HG02970 (cell line): ENCODE measurements at regions not wholly inside any gene's neighbourhood (a gene's known extent, or its start where the extent isn't known, plus 50 kb on each side); places are given as distances from the start of the nearest gene placed in this dataset.

ENCODE experiments used
- ATAC-seq: cut with Tn5 transposase; IDR thresholded peaks from one replicate; pipeline ENCODE4 v1.9.1; 2021; ENCODE audit warnings: mild to moderate bottlenecking, moderate library complexity, moderate number of reproducible peaks; ENCODE audit not compliant: unreplicated experiment, low FRiP score

GRCh38 chr6:105992315-105992961 lies 93.7 kb upstream of the PRDM1 start:
- ATAC-seq: peak; percentile 83

- ATAC-seq: peak; percentile 25
Measured at GRCh38 chr6:105991561-105992314, 94.4 kb upstream of the PRDM1 start.

GRCh38 chr6:105990151-105990550 lies 96.0 kb upstream of the PRDM1 start:
- ATAC-seq: no peak

DNA sequence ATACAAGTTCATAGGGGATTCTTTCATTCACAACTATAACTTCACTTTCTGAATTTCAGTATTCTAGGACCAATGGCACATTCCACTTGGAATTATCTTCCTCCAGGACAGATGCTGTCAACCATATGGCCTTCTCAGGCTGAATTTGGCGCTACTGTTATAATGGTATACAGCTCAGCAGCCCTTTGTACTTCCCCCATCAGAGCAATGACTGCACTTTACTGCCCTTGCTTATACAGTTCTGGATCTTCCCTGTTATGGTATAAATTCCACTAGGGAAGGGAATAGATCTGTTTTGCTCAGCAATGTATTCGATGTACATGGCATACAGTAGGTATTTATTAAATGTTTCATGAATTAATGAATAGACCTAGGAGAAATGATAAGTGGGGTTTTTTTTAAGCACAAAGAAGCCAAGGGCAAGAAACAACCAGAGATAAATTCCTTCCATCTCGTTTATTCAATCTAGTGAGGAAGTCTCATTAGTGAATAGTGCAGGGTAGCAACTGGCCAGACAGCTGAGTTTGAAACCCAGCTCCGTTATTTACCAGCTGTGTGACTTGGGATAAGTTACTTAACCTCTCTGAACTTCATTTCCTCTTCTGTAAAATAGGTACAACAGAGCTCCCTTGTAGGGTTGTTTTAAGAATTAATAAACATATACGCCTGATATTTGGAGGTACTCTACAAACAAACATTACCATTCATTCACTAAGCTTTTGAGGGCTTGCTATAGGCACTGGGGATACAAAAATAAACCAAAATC lies 97.1 kb upstream of the PRDM1 start:
- no peak for ATAC-seq

- no peak for ATAC-seq
Measured at GRCh38 chr6:105988321-105988720, 97.8 kb upstream of the PRDM1 start.

GRCh38 chr6:105987516-105987915 lies 98.6 kb upstream of the PRDM1 start:
- ATAC-seq: no peak

- ATAC-seq: no peak
Measured at GRCh38 chr6:105986998-105987397, 99.1 kb upstream of the PRDM1 start.

GRCh38 chr6:105985816-105986632 lies 100.1 kb upstream of the PRDM1 start:
- no peak for ATAC-seq

DNA sequence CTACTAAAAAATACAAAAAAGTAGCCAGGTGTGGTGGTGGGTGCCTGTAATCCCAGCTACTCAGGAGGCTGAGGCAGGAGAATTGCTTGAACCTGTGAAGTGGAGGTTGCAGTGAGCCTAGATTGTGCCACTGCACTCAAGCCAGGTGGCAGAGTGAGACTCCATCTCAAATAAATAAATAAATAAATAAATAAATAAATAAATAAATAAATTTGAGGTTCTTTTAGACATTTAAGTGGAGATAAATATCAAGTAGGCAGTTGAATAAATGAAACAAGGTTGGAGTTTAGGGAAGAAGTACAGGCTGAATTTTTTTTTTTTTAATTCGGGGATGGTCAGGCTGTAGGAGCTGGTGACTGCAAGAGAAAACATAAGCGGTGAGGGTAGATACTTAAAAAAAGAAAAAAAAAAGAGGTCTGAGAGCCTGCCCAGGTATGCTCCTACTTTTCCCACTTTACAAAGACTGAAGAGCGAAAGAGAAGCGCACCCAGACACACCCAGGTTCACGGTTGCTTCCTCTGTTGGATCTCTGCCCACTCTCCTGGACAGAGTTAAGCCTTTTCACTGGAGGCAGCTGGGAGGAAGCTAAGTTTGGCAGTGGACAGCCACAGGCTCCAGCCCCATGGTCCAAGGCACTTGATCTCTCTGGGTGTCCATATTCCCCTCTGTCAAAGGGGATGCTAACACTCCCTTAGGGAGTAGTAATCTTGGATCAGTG lies 100.9 kb upstream of the PRDM1 start:
- no peak for ATAC-seq

DNA sequence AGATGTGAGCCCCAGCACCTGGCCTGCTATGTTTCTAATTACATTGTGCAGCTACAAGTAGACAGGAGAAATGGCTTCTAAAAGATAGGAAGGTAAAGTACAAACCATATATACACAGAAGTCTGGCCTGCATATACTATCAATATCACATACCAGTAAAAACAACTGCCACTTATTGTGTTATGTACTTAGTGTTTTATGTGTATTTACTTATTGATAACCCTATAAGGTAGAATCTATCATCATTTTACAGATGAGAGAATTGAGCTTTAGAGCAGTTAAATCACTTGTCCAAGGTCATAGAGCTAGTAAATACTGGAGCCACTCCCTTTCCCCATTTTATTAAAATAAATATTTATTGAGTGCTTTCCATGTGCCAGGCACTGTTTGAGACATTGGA lies 102.4 kb upstream of the PRDM1 start:
- ATAC-seq: no peak

DNA sequence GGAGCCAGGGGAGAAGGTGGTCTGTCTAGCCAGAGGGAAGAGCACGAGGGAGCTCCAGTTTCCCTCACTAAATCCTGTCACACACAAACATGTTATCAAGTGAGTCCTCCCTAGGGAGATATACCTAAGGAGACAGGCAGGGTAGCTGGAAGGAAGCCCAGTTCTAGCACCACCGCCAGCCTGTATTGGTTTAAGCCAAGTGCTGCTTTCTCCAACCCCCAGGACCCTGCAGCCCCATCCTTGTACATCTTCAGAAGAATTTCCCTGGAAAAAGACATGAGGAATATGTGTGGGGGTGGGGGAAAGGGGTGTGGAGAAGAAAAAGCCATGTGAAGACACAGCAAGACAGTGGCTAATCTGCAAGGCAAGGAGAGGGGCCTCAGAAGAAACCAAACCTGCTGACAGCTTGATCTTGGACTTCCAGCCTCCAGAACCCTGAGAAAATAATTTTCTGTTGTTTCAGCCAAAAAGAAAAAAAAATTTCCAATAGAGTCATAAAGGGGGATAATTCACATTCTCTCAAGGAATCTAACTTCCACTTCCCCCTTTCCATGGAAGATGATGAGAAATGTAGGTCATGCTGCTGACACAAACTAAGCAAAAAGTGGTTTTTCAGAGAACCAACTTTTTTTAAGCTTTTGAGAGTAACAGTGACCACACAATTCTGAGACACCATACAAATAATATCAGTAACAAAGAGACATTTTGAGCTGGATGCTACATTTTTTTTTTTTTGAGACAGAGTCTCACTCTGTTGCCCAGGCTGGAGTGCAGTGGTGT lies 103.2 kb upstream of the PRDM1 start:
- ATAC-seq: no peak

GRCh38 chr6:105981888-105982358 lies 104.2 kb upstream of the PRDM1 start:
- ATAC-seq: no peak

DNA sequence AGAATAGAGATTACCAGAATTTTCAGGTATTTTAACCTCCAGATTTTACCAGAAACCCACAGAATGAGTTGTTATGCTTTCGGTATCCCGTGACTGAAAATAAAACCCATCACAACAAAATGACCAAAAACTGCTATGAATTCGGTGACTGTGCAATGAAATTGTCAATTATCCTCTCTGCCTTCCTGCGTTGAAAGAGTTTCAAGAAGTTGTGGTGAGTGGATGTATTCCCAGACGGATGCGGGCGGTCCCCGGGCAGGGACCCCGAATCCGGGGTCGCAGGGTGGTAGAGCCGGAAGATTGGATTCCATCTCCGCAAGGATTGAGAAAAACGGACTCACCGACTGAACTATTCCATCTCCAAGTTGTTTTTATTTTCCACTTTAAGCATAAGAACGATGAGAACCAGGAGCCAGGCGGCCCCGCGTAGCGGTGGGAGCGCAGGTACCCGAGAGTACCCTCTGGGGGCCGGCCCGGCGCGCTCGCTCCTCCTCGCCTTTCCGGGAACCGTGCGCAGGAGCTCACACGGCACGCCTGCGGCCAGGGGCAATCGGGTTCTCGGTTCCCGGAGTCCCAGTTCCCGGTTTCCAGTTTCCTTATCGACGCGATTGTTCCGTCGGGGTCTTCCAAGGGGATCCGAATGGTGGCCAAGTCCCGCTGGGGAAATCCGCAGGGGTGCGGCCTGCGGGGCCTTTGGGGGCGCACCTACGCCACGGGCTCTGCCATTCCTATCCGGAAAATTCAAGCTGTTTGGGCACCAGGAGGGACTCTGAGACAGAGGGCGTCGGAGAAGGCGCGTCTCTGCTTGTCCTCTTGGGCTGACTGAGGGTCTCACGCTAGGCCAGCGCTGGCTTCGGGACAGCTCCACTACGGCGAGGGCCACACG lies 104.9 kb upstream of the PRDM1 start:
- ATAC-seq: no peak

- ATAC-seq: no peak
Measured at GRCh38 chr6:105978974-105979373, 107.2 kb upstream of the PRDM1 start.

- no peak for ATAC-seq
Measured at GRCh38 chr6:105977934-105978504, 108.1 kb upstream of the PRDM1 start.

- no peak for ATAC-seq
Measured at GRCh38 chr6:105974986-105975385, 111.2 kb upstream of the PRDM1 start.

DNA sequence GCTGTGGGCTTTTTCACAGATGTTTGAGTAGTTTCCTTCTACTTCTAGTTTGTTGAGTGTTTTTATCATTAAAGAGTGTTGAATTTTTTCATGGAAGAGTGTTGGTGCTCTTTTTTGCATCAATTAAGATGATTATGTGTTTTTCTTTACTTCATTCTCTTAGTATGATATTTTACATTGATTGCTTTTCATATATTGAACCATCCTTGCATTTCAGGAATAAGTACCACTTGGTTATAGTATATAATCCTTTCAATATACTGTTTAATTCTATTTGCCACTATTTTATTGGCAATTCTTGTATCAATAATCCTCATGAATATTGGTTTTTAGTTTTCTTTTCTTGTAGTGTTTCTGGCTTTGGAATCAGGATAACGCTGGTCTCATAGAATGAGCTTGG lies 113.7 kb upstream of the PRDM1 start:
- no peak for ATAC-seq
